Choroid plexus epithelial cell (primary cell): ENCODE measurements at regions not wholly inside any gene's neighbourhood (a gene's known extent, or its start where the extent isn't known, plus 50 kb on each side); places are given as distances from the start of the nearest gene placed in this dataset.
"Not testable (repeated sequence)": the region's sequence is repeated elsewhere in the genome, so short reads cannot be mapped to it uniquely, and the experiment has no call there.

Experiments
- DNase-seq: peaks from one replicate; pipeline ENCODE4 v3.0.0-alpha.2; 2010; ENCODE audit warnings: low read depth
- H3K4me3 ChIP-seq: 2 replicates; pipeline ENCODE4 v1.5.1; 2011; ENCODE audit warnings: low read depth, mild to moderate bottlenecking, control low read depth, low read length, moderate library complexity
- CTCF ChIP-seq: conservative IDR thresholded peaks from 2 replicates; pipeline ENCODE4 v1.5.1; 2011; ENCODE audit warnings: low read depth, mild to moderate bottlenecking, control low read depth, inconsistent platforms, low read length, moderate library complexity

DNA sequence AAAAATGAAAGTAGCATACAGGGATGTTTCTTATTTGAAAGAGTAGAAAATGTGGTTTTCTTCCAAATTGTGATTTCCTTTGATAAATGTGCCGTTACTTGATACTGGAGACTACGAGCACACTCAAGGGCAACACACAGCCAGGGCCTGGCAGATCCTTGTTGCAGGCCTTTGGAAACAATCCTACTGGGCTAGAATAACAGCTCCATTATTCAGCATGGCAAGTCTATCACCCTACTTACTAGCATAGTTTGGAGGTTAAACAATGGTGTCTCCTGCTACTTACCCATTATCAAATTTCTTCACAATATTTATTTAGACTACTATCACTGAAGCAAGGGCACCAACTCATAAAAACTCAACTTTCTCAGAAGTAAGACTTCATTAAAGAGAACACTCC, 140.8 kb upstream of the ZNF608 start:
- no peak for DNase-seq
- TF ChIP-seq CTCF: no peak
- no peak overlapping the region for H3K4me3 ChIP-seq

GRCh38 chr5:124888050-124888506, 141.6 kb upstream of the ZNF608 start:
- peak; percentile 46 for TF ChIP-seq CTCF
- peak; percentile 47 for DNase-seq
- H3K4me3 ChIP-seq: peak overlapping the region; percentile 11

- DNase-seq: no peak
- H3K4me3 ChIP-seq: no peak overlapping the region
- no peak for TF ChIP-seq CTCF
Measured at GRCh38 chr5:124888622-124889485, 142.4 kb upstream of the ZNF608 start.

GRCh38 chr5:124889486-124889825, 143.0 kb upstream of the ZNF608 start:
- DNase-seq: no peak
- H3K4me3 ChIP-seq: no peak overlapping the region

GRCh38 chr5:124889850-124890249, 143.4 kb upstream of the ZNF608 start:
- DNase-seq: no peak
- no peak overlapping the region for H3K4me3 ChIP-seq
- TF ChIP-seq CTCF: no peak

More at GRCh38 chr5:124889486-124889825, 143.0 kb upstream of the ZNF608 start:
- no peak for TF ChIP-seq CTCF

DNA sequence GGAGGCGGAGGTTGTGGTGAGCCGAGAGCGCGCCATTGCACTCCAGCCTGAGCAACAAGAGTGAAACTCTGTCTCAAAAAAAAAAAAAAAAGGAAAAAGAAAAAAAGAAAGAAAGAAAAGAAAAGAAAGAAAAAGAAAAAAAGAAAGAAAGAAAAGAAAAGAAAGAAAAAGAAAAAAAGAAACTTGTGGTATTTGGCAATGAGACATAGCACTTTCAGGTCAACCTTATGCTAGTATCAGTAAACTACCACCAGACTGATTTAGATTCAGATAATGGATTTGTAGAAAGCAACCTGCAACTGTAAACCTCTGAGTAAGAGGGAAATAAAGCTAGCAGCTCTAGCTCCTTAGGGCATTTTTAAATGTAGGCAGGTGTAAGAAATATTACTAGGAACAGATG, 144.0 kb upstream of the ZNF608 start:
- not testable (repeated sequence) for H3K4me3 ChIP-seq, DNase-seq

DNA sequence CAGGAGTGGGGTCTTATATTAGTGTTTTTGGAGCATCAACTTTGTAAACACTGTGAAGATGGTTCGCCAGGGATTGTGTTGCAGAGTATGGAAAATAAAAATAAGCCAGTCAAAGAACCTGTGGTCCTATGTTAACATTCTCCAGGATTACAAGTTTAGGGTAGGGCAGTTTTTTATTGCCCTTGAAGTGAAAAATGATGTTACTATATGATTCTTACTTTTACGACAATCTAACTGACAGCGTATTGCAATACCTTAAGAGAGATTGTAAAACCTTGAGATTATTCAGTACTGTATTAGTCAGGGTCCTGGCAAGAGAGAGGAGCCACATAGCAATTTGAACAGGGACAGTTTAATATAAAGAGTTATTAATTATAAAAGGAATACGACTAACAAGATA, 144.7 kb upstream of the ZNF608 start:
- no peak for DNase-seq
- TF ChIP-seq CTCF: no peak
- no peak overlapping the region for H3K4me3 ChIP-seq
